Heart left ventricle (tissue), 16 donors: ENCODE measurements at regions not wholly inside any gene's neighbourhood (a gene's known extent, or its start where the extent isn't known, plus 50 kb on each side); places are given as distances from the start of the nearest gene placed in this dataset.

ENCODE experiments used
- ATAC-seq, 4 donors: fragments of 200-7000 bp; cut with Tn5 transposase; one replicate each; pipeline ENCODE4 v1.9.1; 2020 to 2022; ENCODE audit warnings: moderate library complexity in 4 of 4, mild to moderate bottlenecking in 3 of 4, moderate number of reproducible peaks in 1 of 4
- DNase-seq, 5 donors: peaks; one replicate each; pipeline ENCODE4 v3.0.0-alpha.2; 2020
- H3K27ac ChIP-seq, 12 donors: fragments of 200-600 bp; sonication (generic) in 4 of 12; one replicate each; pipeline versions ENCODE4 v1.5.0 to v1.8.0; 2016 to 2022; ENCODE audit warnings: mild to moderate bottlenecking in 2 of 12
- H3K27me3 ChIP-seq, 9 donors: fragments of 200-600 bp; sonication (generic) in 2 of 9; one replicate each; pipeline versions ENCODE4 v1.5.1 to v1.8.0; 2016 to 2022; ENCODE audit warnings: mild to moderate bottlenecking in 3 of 9
- H3K36me3 ChIP-seq, 9 donors: fragments of 200-600 bp; sonication (generic) in 2 of 9; one replicate each; pipeline versions ENCODE4 v1.5.0 to v1.8.0; 2018 to 2022; ENCODE audit warnings: mild to moderate bottlenecking in 2 of 9
- H3K4me1 ChIP-seq, 12 donors: fragments of 200-600 bp; sonication (generic) in 4 of 12; one replicate each; pipeline versions ENCODE4 v1.5.0 to v1.8.0; 2016 to 2022; ENCODE audit warnings: mild to moderate bottlenecking in 3 of 12
- H3K4me3 ChIP-seq, 12 donors: fragments of 200-600 bp; sonication (generic) in 4 of 12; one replicate each; pipeline versions ENCODE4 v1.5.0 to v1.8.0; 2017 to 2022; ENCODE audit warnings: mild to moderate bottlenecking in 9 of 12, moderate library complexity in 4 of 12
- H3K9me3 ChIP-seq, 12 donors: fragments of 200-600 bp; sonication (generic) in 4 of 12; one replicate each; pipeline versions ENCODE4 v1.5.0 to v1.8.0; 2016 to 2022; ENCODE audit warnings: mild to moderate bottlenecking in 1 of 12
- CTCF ChIP-seq, 12 donors: fragments of 200-600 bp; sonication (generic) in 4 of 12; IDR thresholded peaks; one replicate each; pipeline versions ENCODE4 v1.5.0 to v1.8.0; 2018 to 2022; ENCODE audit warnings: antibody characterized with exemption in 12 of 12, mild to moderate bottlenecking in 5 of 12
- POLR2A ChIP-seq, 2 donors: fragments of 450-650 bp; IDR thresholded peaks; one replicate each; pipeline ENCODE4 v1.6.1; 2017; ENCODE audit warnings: antibody characterized with exemption in 2 of 2, mild to moderate bottlenecking in 2 of 2, moderate library complexity in 2 of 2
- WGBS, 4 donors: extraction: QIAGEN DNeasy Blood & Tissue Kit in 2 of 4; methylation state at CpG; one replicate each; pipeline versions ENCODE4 v1.1.5 to v1.1.7; 2013 to 2018; 5-methylcytosine and 5-hydroxymethylcytosine counted together
- intact Hi-C, 10 donors: fragments of 100-400 bp; cut with DNase I; formaldehyde crosslinking; loops; one replicate each; pipeline versions ENCODE4 v1.11.1 to v1.14.2; 2022
- donor health status: ischemic (EF 13 %, LVEDD 7.1; RV severe dilation, severe dysfunction).
- donor health status: healthy with polysubstance abuse.
- donor health status: DM: no; HTN: yes; CAD: no.
- donor health status: DM: no; HTN: no; CAD: no.
- donor health status: ischemic (EF 25% LVEDD 6.9; RV normal size, moderate dysfunction).
- donor health status: ischemic (EF 25% LVEDD 5.7; RV mildly dilated, moderate dysfunction).
- donor health status: healthy.
- donor health status: DM: yes; HTN: yes; CAD: no.
- donor health status: ischemic (EF 35%, LVEDD 5.7; RV mildly dilated, moderate dysfunction).
- donor health status: nonischemic (EF 11% LVEDD 7.7; RV severe dilation, severe dysfunction).
- donor health status: DM: yes; HTN: yes; CAD: no.
- donor health status: PGD.
- donor health status: ischemic (EF 29% LVEDD 5.4; RV normal size, mild dysfunction).
- donor health status: nonischemic (EF 23%, LVEDD 6.1; RV moderate dilation, normal function).

GRCh38 chr16:77069929-77070328 lies 121.1 kb upstream of the MON1B start:
- TF ChIP-seq CTCF (IDR thresholded peaks at IDR 0.05) (no peak), POLR2A (IDR thresholded peaks at IDR 0.05) (no peak)

GRCh38 chr16:77070683-77071082 lies 120.3 kb upstream of the MON1B start:
- no peak overlapping the region for H3K27ac ChIP-seq
- ATAC-seq (no peak), DNase-seq (no peak)
- no peaks in the 10 kb centered on the region for H3K36me3 ChIP-seq
- H3K4me3 ChIP-seq, result no peak overlapping the region
- H3K4me1 ChIP-seq, result peaks cover 0 to 21% (median 2%) of the 10 kb centered on the region in 12 donors
- H3K27me3 ChIP-seq, result no peaks in the 10 kb centered on the region
- peaks cover 0 to 7% (median 0%) of the 10 kb centered on the region in 12 donors for H3K9me3 ChIP-seq
- TF ChIP-seq POLR2A (IDR thresholded peaks at IDR 0.05) (no peak), CTCF (IDR thresholded peaks at IDR 0.05) (no peak)
- WGBS, 4 donors, result 92 to 97% (median 95%) methylated on average over 6 of the region's 6 CpGs
- intact Hi-C loops, result no loop called here

More at GRCh38 chr16:77069929-77070328, 121.1 kb upstream of the MON1B start:
- no peak for DNase-seq
- Histone ChIP-seq H3K27ac (no peak overlapping the region), H3K9me3 (peaks cover 0 to 7% (median 0%) of the 10 kb centered on the region in 12 donors), H3K4me3 (no peak overlapping the region), H3K4me1 (peaks cover 0 to 21% (median 2%) of the 10 kb centered on the region in 12 donors), H3K36me3 (no peaks in the 10 kb centered on the region), H3K27me3 (no peaks in the 10 kb centered on the region)
- WGBS, 4 donors, result 71 to 79% (median 75%) methylated on average over 2 of the region's 2 CpGs
- no peak for ATAC-seq
- intact Hi-C loops, result loop anchor here in 2 of 10 donors (5.0 to 10.0 kb wide), 2 partner anchors 95 to 97 kb away; no protein-coding TSS in a partner anchor

- TF ChIP-seq CTCF (IDR thresholded peaks at IDR 0.05) (no peak), POLR2A (IDR thresholded peaks at IDR 0.05) (no peak)
- Histone ChIP-seq H3K4me3 (no peak overlapping the region), H3K36me3 (no peaks in the 10 kb centered on the region), H3K27ac (peak overlapping the region in 1 of 12 donors; percentile 50), H3K4me1 (peaks cover 0 to 15% (median 5%) of the 10 kb centered on the region in 12 donors), H3K9me3 (peaks cover 0 to 7% (median 0%) of the 10 kb centered on the region in 12 donors), H3K27me3 (no peaks in the 10 kb centered on the region)
- no peak for DNase-seq
- intact Hi-C loops, result no loop called here
- 70 to 81% (median 77%) methylated on average over 5 of the region's 5 CpGs for WGBS, 4 donors
- ATAC-seq, result no peak
These were observed 114.2 kb upstream of the MON1B start for GRCh38 chr16:77076839-77077238.

- H3K4me1 ChIP-seq, result peaks cover 0 to 15% (median 5%) of the 10 kb centered on the region in 12 donors
- ATAC-seq (peak in 1 of 4 donors; percentile 44), DNase-seq (no peak)
- peak overlapping the region in 6 of 12 donors; percentile 9 to 50 (median 14) for H3K27ac ChIP-seq
- TF ChIP-seq POLR2A (IDR thresholded peaks at IDR 0.05) (no peak), CTCF (IDR thresholded peaks at IDR 0.05) (no peak)
- no peak overlapping the region for H3K4me3 ChIP-seq
- peaks cover 0 to 7% (median 0%) of the 10 kb centered on the region in 12 donors for H3K9me3 ChIP-seq
- H3K27me3 ChIP-seq, result no peaks in the 10 kb centered on the region
- H3K36me3 ChIP-seq, result no peaks in the 10 kb centered on the region
- intact Hi-C loops, result no loop called here
- 43 to 54% (median 48%) methylated on average over 7 to 8 of the region's 8 CpGs for WGBS, 4 donors
These were observed 113.6 kb upstream of the MON1B start for GRCh38 chr16:77077256-77077922.
